Breast epithelium (tissue), 4 donors: ENCODE measurements at regions not wholly inside any gene's neighbourhood (a gene's known extent, or its start where the extent isn't known, plus 50 kb on each side); places are given as distances from the start of the nearest gene placed in this dataset.

Experiments used
- DNase-seq, 2 donors: peaks; one replicate each; pipeline ENCODE4 v3.0.0-alpha.2; 2019; ENCODE audit warnings: low spot score in 2 of 2
- H3K27ac ChIP-seq, 2 donors: fragments of 200-600 bp; sonication (generic) in 1 of 2; one replicate each; pipeline ENCODE4 v1.5.1; 2016 to 2019; ENCODE audit warnings: mild to moderate bottlenecking in 1 of 2
- H3K27me3 ChIP-seq, 2 donors: fragments of 200-600 bp; sonication (generic) in 1 of 2; one replicate each; pipeline versions ENCODE4 v1.5.1 to v1.6.0; 2017 to 2019; ENCODE audit warnings: control low read depth in 1 of 2, mild to moderate bottlenecking in 1 of 2
- H3K36me3 ChIP-seq: fragments of 200-600 bp; one replicate; pipeline ENCODE4 v1.5.1; 2019
- H3K4me1 ChIP-seq, 2 donors: fragments of 200-600 bp; sonication (generic); one replicate each; pipeline ENCODE4 v1.5.1; 2016 to 2019; ENCODE audit warnings: control low read depth in 1 of 2
- H3K4me3 ChIP-seq, 3 donors: fragments of 200-600 bp; sonication (generic); 1 replicate in 2 of 3; 2 replicates in 1 of 3; pipeline ENCODE4 v1.5.1; 2016 to 2019; ENCODE audit warnings: mild to moderate bottlenecking in 3 of 3, moderate library complexity in 2 of 3
- H3K9me3 ChIP-seq, 2 donors: fragments of 200-600 bp; sonication (generic) in 1 of 2; one replicate each; pipeline ENCODE4 v1.5.1; 2016 to 2019; ENCODE audit warnings: control low read depth in 1 of 2
- CTCF ChIP-seq, 3 donors: fragments of 450-650 bp; IDR thresholded peaks; one replicate each; pipeline ENCODE4 v1.5.1; 2016 to 2017; ENCODE audit warnings: antibody characterized with exemption in 3 of 3, mild to moderate bottlenecking in 3 of 3, moderate library complexity in 3 of 3
- POLR2A ChIP-seq: fragments of 450-650 bp; IDR thresholded peaks from one replicate; pipeline ENCODE4 v1.6.1; 2016; ENCODE audit warnings: antibody characterized with exemption, mild to moderate bottlenecking, moderate library complexity
- POLR2AphosphoS5 ChIP-seq, 3 donors: sonication (generic); formaldehyde crosslinking; IDR thresholded peaks; one replicate each; pipeline ENCODE4 v1.6.1; 2017; ENCODE audit warnings: antibody characterized with exemption in 3 of 3
- intact Hi-C: fragments of 100-400 bp; cut with DNase I; formaldehyde crosslinking; loops from one replicate; pipeline ENCODE4 v1.15.1; 2023; ENCODE audit warnings: low total_unique reads

GRCh38 chr1:10857687-10858086 is 61.2 kb upstream of the CASZ1 start:
- H3K27ac ChIP-seq: no peak overlapping the region
- H3K36me3 ChIP-seq: no peaks in the 10 kb centered on the region
- H3K27me3 ChIP-seq: peaks cover 0 to 1% of the 10 kb centered on the region in 2 donors
- no peaks in the 10 kb centered on the region for H3K9me3 ChIP-seq
- no peak for DNase-seq
- intact Hi-C loops: loop anchor here (5.0 kb wide), 1 partner anchor 755 kb away; no protein-coding TSS in a partner anchor
- TF ChIP-seq CTCF (IDR thresholded peaks at IDR 0.05): no peak
- TF ChIP-seq POLR2A: no peak
- TF ChIP-seq POLR2AphosphoS5 (IDR thresholded peaks at IDR 0.05): no peak
- no peaks in the 10 kb centered on the region for H3K4me1 ChIP-seq
- no peak overlapping the region for H3K4me3 ChIP-seq

- Histone ChIP-seq H3K36me3 (no peaks in the 10 kb centered on the region), H3K4me3 (no peak overlapping the region), H3K9me3 (no peaks in the 10 kb centered on the region), H3K27me3 (peaks cover 0 to 8% of the 10 kb centered on the region in 2 donors), H3K27ac (no peak overlapping the region), H3K4me1 (no peaks in the 10 kb centered on the region)
- no peak for TF ChIP-seq POLR2AphosphoS5 (IDR thresholded peaks at IDR 0.05)
- TF ChIP-seq CTCF (IDR thresholded peaks at IDR 0.05): no peak
- DNase-seq: no peak
- intact Hi-C loops: loop anchor here (10.0 kb wide), 1 partner anchor 185 kb away; no protein-coding TSS in a partner anchor
These were observed 63.8 kb upstream of the CASZ1 start for GRCh38 chr1:10860218-10860617.

GRCh38 chr1:10860682-10861081 is 64.2 kb upstream of the CASZ1 start:
- Histone ChIP-seq H3K36me3 (no peaks in the 10 kb centered on the region), H3K27ac (no peak overlapping the region), H3K4me1 (no peaks in the 10 kb centered on the region), H3K27me3 (peaks cover 0 to 8% of the 10 kb centered on the region in 2 donors), H3K4me3 (no peak overlapping the region), H3K9me3 (no peaks in the 10 kb centered on the region)
- DNase-seq: no peak
- TF ChIP-seq POLR2AphosphoS5 (IDR thresholded peaks at IDR 0.05) (no peak), CTCF (IDR thresholded peaks at IDR 0.05) (no peak), POLR2A (no peak)
- intact Hi-C loops: loop anchor here (10.0 kb wide), 1 partner anchor 186 kb away; no protein-coding TSS in a partner anchor

- TF ChIP-seq POLR2A (no peak), CTCF (IDR thresholded peaks at IDR 0.05) (no peak), POLR2AphosphoS5 (IDR thresholded peaks at IDR 0.05) (no peak)
- Histone ChIP-seq H3K36me3 (no peaks in the 10 kb centered on the region), H3K4me1 (no peaks in the 10 kb centered on the region), H3K4me3 (no peak overlapping the region), H3K9me3 (no peaks in the 10 kb centered on the region), H3K27ac (no peak overlapping the region), H3K27me3 (peaks cover 0 to 8% of the 10 kb centered on the region in 2 donors)
- no peak for DNase-seq
- intact Hi-C loops: loop anchor here (10.0 kb wide), 1 partner anchor 187 kb away; no protein-coding TSS in a partner anchor
These were observed 65.4 kb upstream of the CASZ1 start for GRCh38 chr1:10861822-10862221.

GRCh38 chr1:10862743-10863335 is 66.4 kb upstream of the CASZ1 start:
- no peaks in the 10 kb centered on the region for H3K36me3 ChIP-seq
- TF ChIP-seq CTCF (IDR thresholded peaks at IDR 0.05) (no peak), POLR2AphosphoS5 (IDR thresholded peaks at IDR 0.05) (no peak), POLR2A (no peak)
- H3K4me1 ChIP-seq: peaks cover 0 to 5% of the 10 kb centered on the region in 2 donors
- peaks cover 0 to 8% of the 10 kb centered on the region in 2 donors for H3K27me3 ChIP-seq
- intact Hi-C loops: loop anchor here (10.0 kb wide), 1 partner anchor 188 kb away; no protein-coding TSS in a partner anchor
- DNase-seq: no peak
- no peak overlapping the region for H3K27ac ChIP-seq
- no peaks in the 10 kb centered on the region for H3K9me3 ChIP-seq
- no peak overlapping the region for H3K4me3 ChIP-seq
